LoVo (cell line): ENCODE measurements at regions not wholly inside any gene's neighbourhood (a gene's known extent, or its start where the extent isn't known, plus 50 kb on each side); places are given as distances from the start of the nearest gene placed in this dataset.
"Not testable (repeated sequence)": the region's sequence is repeated elsewhere in the genome, so short reads cannot be mapped to it uniquely, and the experiment has no call there.

ENCODE experiments used
- DNase-seq: peaks from one replicate; pipeline ENCODE4 v3.0.0-alpha.2; 2016; ENCODE audit warnings: low spot score

GRCh38 chr6:159522877-159523547 lies 170.0 kb downstream of the SOD2 start:
- DNase-seq: no peak

GRCh38 chr6:159521962-159522361 lies 171.1 kb downstream of the SOD2 start:
- no peak for DNase-seq

DNA sequence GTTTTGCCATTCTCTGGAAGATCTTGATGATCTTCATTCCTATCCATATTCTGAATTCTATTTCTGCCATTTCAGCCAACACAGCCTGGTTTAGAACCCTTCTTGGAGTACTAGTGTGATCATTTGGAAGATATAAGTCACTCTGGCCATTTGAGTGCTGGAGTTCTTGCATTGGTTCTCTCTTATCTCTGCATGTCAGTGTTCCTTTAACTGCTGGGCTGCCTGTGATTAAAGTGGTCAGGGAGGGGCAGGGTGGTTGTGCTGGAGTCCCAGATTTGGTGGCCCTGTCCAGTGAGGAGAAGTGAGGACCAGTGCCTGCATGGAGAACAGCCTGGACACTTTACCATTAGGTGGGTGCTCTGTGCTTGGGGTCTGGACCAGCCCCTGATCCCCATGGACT lies 173.0 kb downstream of the SOD2 start:
- DNase-seq: no peak

DNA sequence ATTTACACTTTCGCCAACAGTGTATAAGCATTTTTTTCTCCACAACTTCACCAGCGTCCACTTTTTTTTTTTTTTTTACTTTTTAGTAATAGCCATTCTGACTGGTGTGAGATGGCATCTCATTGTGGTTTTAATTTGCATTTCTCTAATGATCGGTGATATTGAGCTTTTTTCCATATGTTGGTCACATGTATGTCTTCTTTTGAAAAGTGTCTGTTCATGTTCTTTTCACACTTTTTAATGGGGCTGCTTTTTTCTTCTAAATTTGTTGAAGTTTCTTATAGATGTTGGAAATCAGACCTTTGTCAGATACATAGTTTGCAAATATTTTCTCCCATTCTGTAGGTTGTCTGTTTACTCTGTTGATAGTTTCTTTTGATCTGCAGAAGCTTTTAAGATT lies 177.2 kb downstream of the SOD2 start:
- not testable (repeated sequence) for DNase-seq

GRCh38 chr6:159513914-159514313 lies 179.1 kb downstream of the SOD2 start:
- peak; percentile 8 for DNase-seq

GRCh38 chr6:159513074-159513720 lies 179.8 kb downstream of the SOD2 start:
- no peak for DNase-seq

- DNase-seq: no peak
These were observed 180.5 kb downstream of the SOD2 start for GRCh38 chr6:159512571-159512970.

- no peak for DNase-seq
These were observed 180.9 kb downstream of the SOD2 start for GRCh38 chr6:159512104-159512503.

DNA sequence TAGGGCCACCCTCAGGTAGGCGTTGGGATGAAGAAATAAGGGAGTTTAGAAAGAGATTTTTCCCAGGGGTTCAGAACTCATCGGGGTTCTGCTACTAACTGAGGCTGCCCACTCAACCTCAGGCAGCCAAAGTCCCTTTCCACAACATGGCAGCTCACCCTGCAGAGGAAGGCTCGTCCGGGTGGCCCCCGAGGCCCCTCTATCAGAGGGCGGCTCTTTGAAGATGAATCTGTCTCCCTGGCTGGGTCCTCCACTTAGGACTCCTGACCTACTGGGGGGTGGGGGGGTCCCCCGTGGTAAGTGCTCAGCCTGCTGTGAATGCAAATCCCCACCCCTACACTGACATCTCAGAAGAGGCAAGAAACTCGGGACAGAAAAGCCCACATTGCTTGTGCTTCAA lies 182.9 kb downstream of the SOD2 start:
- DNase-seq: no peak

DNA sequence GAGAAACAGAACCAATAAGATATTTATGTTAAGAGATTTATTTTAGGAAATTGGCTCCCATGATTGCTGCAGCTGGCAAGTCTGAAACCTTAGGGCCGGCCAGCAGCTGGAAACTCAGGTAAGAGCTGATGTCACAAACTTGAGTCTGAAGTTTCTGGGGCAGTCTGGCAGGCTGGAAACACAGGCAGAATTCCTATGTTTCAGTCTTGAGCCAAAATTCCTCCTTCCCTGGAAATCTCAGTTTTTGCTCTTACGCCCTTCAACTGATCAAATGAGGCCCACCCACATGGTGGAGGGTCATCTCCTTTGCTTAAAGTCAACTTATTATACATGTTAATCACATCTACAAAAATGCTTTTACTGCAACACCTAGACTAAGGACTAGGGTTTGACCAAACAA lies 184.1 kb downstream of the SOD2 start:
- DNase-seq: no peak

DNA sequence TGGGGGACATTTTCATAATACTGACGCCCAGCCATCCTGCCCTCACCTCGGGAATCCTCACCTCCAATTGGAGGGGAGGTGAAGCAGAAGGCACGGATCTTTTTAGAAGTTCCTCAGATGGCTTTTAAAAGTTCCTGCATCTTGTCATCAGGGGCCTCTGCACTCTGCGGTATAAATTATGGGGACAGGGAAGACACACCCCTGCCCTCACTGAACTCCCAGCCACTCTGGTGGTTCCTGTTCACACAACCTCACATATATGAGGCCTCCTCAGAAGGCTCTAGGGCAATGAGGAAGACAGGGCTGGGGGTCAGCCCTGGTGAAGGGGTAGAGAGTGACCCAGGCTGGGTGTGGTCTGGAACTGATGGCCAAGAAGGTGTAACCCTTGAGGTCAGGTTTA lies 187.0 kb downstream of the SOD2 start:
- DNase-seq: no peak

DNA sequence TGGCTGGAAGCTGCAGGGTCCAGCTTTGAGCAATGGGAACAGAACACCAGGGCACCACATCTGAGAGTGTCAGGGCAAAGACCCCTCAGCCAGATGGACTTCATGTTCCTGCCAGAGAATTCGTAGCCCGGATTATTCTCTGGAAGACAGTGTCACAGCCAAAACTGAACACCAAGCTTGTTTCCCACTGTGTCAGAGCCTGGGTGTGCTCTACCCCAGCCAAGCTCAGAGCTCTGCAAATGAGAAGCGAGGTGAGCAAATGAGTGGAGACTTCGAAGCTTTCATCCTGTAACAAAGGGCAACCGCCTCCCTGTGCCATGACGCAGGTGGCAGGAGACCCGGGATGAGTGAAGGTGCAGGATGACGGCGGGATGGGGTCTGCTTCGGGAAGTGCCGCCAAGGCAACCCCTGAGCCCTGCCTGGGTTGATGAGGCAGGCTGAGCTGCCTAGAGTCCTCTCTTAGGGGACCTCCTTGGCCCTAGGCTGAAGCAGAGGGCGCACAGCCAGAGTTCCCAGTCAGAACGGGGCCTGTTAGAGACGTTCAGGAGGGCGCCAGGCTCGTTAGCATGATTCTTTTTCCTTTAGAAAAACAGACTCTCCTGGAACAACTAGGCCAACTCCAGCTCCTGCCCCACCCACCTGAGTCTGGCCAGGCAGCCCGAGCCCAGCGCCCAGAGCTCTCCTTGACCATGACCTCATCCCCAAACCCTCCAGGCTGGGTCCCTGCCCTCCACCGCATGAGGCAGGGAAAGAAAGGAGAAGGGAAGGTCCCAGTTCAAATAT lies 187.7 kb downstream of the SOD2 start:
- DNase-seq: no peak

- no peak for DNase-seq
These were observed 191.5 kb downstream of the SOD2 start for GRCh38 chr6:159501558-159501957.

GRCh38 chr6:159499034-159499433 lies 194.0 kb downstream of the SOD2 start:
- no peak for DNase-seq

- DNase-seq: no peak
These were observed 198.5 kb downstream of the SOD2 start for GRCh38 chr6:159494586-159494972.

DNA sequence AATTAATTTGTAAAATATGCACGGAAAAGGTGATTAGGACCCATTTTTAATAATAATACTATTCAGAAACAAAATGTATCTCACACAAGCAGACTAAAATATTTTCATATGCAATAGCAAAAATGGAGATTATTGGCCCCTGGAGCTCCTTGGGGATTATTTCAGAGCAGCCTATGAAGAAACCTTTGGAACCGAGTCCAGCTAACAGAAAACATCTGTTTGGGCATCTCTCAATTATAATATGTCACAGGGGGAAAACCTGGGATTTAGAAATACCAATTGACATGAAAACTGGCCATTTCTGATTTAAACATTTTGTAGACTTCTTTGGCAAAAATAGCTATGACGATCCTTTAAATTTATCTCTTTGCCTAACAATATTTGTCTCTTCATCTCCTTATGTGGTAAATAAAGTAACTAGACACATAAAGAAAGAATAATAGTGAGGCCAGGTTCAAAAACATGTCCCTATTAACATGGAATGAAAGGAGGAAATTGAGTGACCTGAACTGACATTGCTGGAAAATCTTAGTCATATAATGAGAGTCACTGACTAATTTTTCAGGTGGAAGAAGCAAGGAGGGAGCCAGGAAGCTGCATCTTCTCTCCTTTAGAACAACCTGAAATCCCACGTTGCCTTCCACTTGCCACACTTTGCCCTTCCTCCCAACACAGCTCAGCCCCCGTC lies 199.0 kb downstream of the SOD2 start:
- DNase-seq: no peak

- DNase-seq: no peak
These were observed 199.7 kb downstream of the SOD2 start for GRCh38 chr6:159493231-159493897.

DNA sequence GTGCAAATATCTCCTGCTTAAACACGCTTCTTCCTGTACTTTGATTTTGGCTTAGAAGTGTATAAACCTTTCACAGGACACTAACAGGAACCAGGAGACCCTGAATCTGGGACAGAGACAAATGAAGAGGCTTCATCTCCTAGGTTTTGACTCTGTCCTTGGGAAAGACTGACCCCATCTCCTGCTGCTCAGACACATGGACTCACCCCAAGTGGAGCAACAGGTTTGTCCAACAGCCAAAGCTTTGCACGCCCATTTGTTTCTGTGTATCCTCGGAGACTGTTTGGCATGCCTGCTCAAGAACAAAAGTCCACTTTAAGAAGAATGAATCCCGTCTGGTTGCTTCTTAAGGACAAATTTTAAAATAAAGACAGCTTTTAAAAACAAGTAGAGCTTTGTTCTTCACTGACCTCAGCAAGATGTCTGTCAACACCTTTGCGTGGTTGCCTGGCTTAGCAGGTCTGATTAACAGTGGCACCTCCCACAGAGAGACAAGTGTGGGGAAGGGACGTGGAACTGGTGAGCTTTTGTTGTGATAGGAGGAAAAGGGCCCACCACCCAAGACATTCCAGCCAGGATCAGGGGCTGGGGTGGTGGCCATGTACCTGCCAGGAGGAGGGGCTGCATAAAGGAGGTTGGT lies 202.6 kb downstream of the SOD2 start:
- no peak for DNase-seq

DNA sequence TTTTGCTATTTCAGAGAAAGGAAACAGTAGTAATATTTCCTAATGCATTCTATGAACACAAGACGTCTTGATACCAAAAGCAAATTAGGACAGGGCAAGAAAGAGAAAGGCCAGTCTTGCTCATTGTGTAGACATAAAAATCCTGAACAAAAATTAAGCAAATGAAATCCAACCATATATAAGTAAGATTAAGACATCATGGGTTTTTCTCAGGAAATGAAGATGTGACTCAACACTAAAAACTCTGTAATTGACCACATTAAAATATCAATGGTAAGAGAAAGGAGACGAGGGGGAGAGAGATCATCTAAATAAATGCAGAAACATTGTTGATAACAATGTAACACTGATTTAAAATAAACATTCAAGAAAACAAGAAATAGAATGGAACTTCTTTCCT lies 205.4 kb downstream of the SOD2 start:
- DNase-seq: no peak

DNA sequence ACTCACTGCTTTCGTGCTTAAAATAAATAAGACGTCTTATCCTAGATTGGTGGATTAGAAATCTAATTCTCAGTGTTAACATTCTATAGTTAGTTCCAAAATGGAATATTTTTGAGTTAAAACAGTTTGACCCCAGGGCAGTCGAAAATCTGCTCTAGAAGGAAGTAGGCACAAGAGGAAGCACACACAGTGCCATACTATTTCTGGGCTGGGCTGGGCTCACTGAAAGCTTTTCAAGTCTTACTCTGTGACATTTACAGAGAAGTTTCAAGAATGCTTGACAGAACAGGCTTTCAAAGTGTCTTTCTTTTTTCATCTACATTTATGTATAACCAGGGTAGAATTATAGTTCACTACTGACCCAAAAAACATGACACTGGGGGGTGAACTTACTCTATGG lies 209.8 kb downstream of the SOD2 start:
- DNase-seq: no peak

- no peak for DNase-seq
These were observed 211.1 kb downstream of the SOD2 start for GRCh38 chr6:159481897-159482296.

GRCh38 chr6:159480471-159480870 lies 212.6 kb downstream of the SOD2 start:
- DNase-seq: no peak
